ENCODE measurements at regions not wholly inside any gene's neighbourhood (a gene's known extent, or its start where the extent isn't known, plus 50 kb on each side); places are given as distances from the start of the nearest gene placed in this dataset.

- H3K36me3 ChIP-seq, result no peaks in the 10 kb centered on the region
- H3K27ac ChIP-seq, result no peak overlapping the region
- no peak for TF ChIP-seq POLR2A (IDR thresholded peaks at IDR 0.05)
- TF ChIP-seq POLR2AphosphoS5 (IDR thresholded peaks at IDR 0.05), result no peak
- no peak for TF ChIP-seq EP300 (IDR thresholded peaks at IDR 0.05)
- no peak for TF ChIP-seq CTCF (IDR thresholded peaks at IDR 0.05)
- intact Hi-C loops (cut with DNase I), result no loop called here
- no peak for DNase-seq
- no peaks in the 10 kb centered on the region for H3K4me1 ChIP-seq
- 81 to 93% methylated on average over 1 of the region's 1 CpG for WGBS, 2 donors
- H3K4me3 ChIP-seq, result no peak overlapping the region
- H3K9me3 ChIP-seq, result no peaks in the 10 kb centered on the region
- no peaks in the 10 kb centered on the region for H3K27me3 ChIP-seq
These were observed 1316.7 kb upstream of the SLC10A2 start for GRCh38 chr13:104382951-104383350.

- TF ChIP-seq EP300 (IDR thresholded peaks at IDR 0.05) (no peak), POLR2A (IDR thresholded peaks at IDR 0.05) (no peak)
- WGBS, 2 donors, result 93% methylated on average over 1 of the region's 1 CpG
- intact Hi-C loops (cut with DNase I), result no loop called here
These were observed 1310.4 kb upstream of the SLC10A2 start for GRCh38 chr13:104376588-104376987.

GRCh38 chr13:104375614-104376013 lies 1309.4 kb upstream of the SLC10A2 start:
- WGBS, 2 donors, result 79 to 85% methylated on average over 1 of the region's 1 CpG
- TF ChIP-seq POLR2AphosphoS5 (IDR thresholded peaks at IDR 0.05), result no peak
- no peak for TF ChIP-seq CTCF (IDR thresholded peaks at IDR 0.05)
- TF ChIP-seq EP300 (IDR thresholded peaks at IDR 0.05), result no peak
- TF ChIP-seq POLR2A (IDR thresholded peaks at IDR 0.05), result no peak
- intact Hi-C loops (cut with DNase I), result no loop called here

More at GRCh38 chr13:104376588-104376987, 1310.4 kb upstream of the SLC10A2 start:
- Histone ChIP-seq H3K27ac (no peak overlapping the region), H3K27me3 (no peaks in the 10 kb centered on the region), H3K4me1 (no peaks in the 10 kb centered on the region), H3K9me3 (no peaks in the 10 kb centered on the region), H3K36me3 (no peaks in the 10 kb centered on the region), H3K4me3 (no peak overlapping the region)
- DNase-seq, result no peak

GRCh38 chr13:104372095-104372655 lies 1306.0 kb upstream of the SLC10A2 start:
- Histone ChIP-seq H3K4me3 (no peak overlapping the region), H3K9me3 (no peaks in the 10 kb centered on the region), H3K36me3 (no peaks in the 10 kb centered on the region), H3K27me3 (no peaks in the 10 kb centered on the region), H3K4me1 (no peaks in the 10 kb centered on the region), H3K27ac (no peak overlapping the region)
- intact Hi-C loops (cut with DNase I), result no loop called here
- DNase-seq, result no peak
- 53 to 75% methylated on average over 6 of the region's 6 CpGs for WGBS, 2 donors
- TF ChIP-seq CTCF (IDR thresholded peaks at IDR 0.05), result no peak
- TF ChIP-seq POLR2A (IDR thresholded peaks at IDR 0.05), result no peak
- TF ChIP-seq EP300 (IDR thresholded peaks at IDR 0.05), result no peak
- TF ChIP-seq POLR2AphosphoS5 (IDR thresholded peaks at IDR 0.05), result no peak

More at GRCh38 chr13:104375614-104376013, 1309.4 kb upstream of the SLC10A2 start:
- Histone ChIP-seq H3K27me3 (no peaks in the 10 kb centered on the region), H3K27ac (no peak overlapping the region), H3K9me3 (no peaks in the 10 kb centered on the region), H3K4me1 (no peaks in the 10 kb centered on the region), H3K36me3 (no peaks in the 10 kb centered on the region), H3K4me3 (no peak overlapping the region)
- DNase-seq, result no peak

GRCh38 chr13:104365430-104365829 lies 1299.2 kb upstream of the SLC10A2 start:
- Histone ChIP-seq H3K27ac (no peak overlapping the region), H3K4me3 (no peak overlapping the region), H3K36me3 (no peaks in the 10 kb centered on the region), H3K4me1 (peaks cover 0 to 4% (median 0%) of the 10 kb centered on the region in 4 donors), H3K9me3 (no peaks in the 10 kb centered on the region), H3K27me3 (no peaks in the 10 kb centered on the region)
- no peak for DNase-seq
- intact Hi-C loops (cut with DNase I), result no loop called here
- 85 to 92% methylated on average over 2 of the region's 2 CpGs for WGBS, 2 donors
- TF ChIP-seq EP300 (IDR thresholded peaks at IDR 0.05), result no peak
- TF ChIP-seq CTCF (IDR thresholded peaks at IDR 0.05), result no peak
- TF ChIP-seq POLR2AphosphoS5 (IDR thresholded peaks at IDR 0.05), result no peak
- TF ChIP-seq POLR2A (IDR thresholded peaks at IDR 0.05), result no peak
